ENCODE measurements at regions not wholly inside any gene's neighbourhood (a gene's known extent, or its start where the extent isn't known, plus 50 kb on each side); places are given as distances from the start of the nearest gene placed in this dataset.

- no peak overlapping the region for H2AFZ ChIP-seq (ENCODE audit: low read length)
- peaks cover 3 to 14% (median 7%) of the 10 kb centered on the region in 3 experiments; a peak in 5 of 7 replicates for H3K36me3 Mint-ChIP-seq (ENCODE audit: insufficient read depth in 1 of 3, low read depth in 3 of 3)
These were observed 487.5 kb upstream of the CHRM3 start for GRCh38 chr1:238898856-238899255.

More at GRCh38 chr1:238898856-238899255, 487.5 kb upstream of the CHRM3 start:
- Histone ChIP-seq H3K4me2 (ENCODE audit: insufficient read depth, insufficient read length, low read length) (no peak overlapping the region), H3K9ac (ENCODE audit: extremely low read depth, insufficient read length, low read length) (no peak overlapping the region), H4K91ac (ENCODE audit: insufficient read length, low read depth, low read length) (no peak overlapping the region), H2BK12ac (ENCODE audit: insufficient read length, low read depth, low read length) (no peak overlapping the region), H3K23ac (ENCODE audit: insufficient read length, low read depth, low read length) (no peak overlapping the region), H2BK5ac (ENCODE audit: insufficient read length, low read length) (no peak overlapping the region), H3K27ac (ENCODE audit: insufficient read length, low read depth, low read length) (no peak overlapping the region), H4K20me1 (ENCODE audit: control insufficient read depth, insufficient read depth, insufficient read length) (no peaks in the 10 kb centered on the region), H3K79me2 (ENCODE audit: insufficient read depth, low read length) (no peaks in the 10 kb centered on the region), H3K14ac (ENCODE audit: insufficient read depth, low read length) (no peak overlapping the region), H3K56ac (ENCODE audit: insufficient read length, low read depth, low read length) (no peak overlapping the region), H3T11ph (ENCODE audit: low read length) (no peak overlapping the region), H2BK120ac (ENCODE audit: low read depth, low read length, poor library complexity, severe bottlenecking) (no peak overlapping the region), H3K4me1 (ENCODE audit: insufficient read depth, low read length) (no peaks in the 10 kb centered on the region), H2AK5ac (ENCODE audit: insufficient read length, low read length) (no peak overlapping the region), H3K9me3 (ENCODE audit: control insufficient read depth, low read depth, low read length) (no peaks in the 10 kb centered on the region), H3K27me3 (ENCODE audit: insufficient read depth, low read length) (no peaks in the 10 kb centered on the region), H4K5ac (ENCODE audit: insufficient read length, low read depth, low read length) (no peak overlapping the region), H3K79me1 (ENCODE audit: insufficient read depth, low read depth, low read length, poor library complexity, severe bottlenecking) (no peaks in the 10 kb centered on the region), H2BK20ac (ENCODE audit: low read depth, low read length, poor library complexity, severe bottlenecking) (no peak overlapping the region), H3K18ac (ENCODE audit: insufficient read length, low read depth, low read length) (no peak overlapping the region), H3K4ac (ENCODE audit: low read depth, low read length) (no peak overlapping the region), H2BK15ac (ENCODE audit: low read depth, low read length) (no peak overlapping the region), H4K8ac (replicated peaks; ENCODE audit: insufficient read length, low read depth, low read length) (no peak overlapping the region), H3K23me2 (ENCODE audit: insufficient read length, low read depth, low read length, poor library complexity, severe bottlenecking) (no peaks in the 10 kb centered on the region)
- TF ChIP-seq, protein P1, sequence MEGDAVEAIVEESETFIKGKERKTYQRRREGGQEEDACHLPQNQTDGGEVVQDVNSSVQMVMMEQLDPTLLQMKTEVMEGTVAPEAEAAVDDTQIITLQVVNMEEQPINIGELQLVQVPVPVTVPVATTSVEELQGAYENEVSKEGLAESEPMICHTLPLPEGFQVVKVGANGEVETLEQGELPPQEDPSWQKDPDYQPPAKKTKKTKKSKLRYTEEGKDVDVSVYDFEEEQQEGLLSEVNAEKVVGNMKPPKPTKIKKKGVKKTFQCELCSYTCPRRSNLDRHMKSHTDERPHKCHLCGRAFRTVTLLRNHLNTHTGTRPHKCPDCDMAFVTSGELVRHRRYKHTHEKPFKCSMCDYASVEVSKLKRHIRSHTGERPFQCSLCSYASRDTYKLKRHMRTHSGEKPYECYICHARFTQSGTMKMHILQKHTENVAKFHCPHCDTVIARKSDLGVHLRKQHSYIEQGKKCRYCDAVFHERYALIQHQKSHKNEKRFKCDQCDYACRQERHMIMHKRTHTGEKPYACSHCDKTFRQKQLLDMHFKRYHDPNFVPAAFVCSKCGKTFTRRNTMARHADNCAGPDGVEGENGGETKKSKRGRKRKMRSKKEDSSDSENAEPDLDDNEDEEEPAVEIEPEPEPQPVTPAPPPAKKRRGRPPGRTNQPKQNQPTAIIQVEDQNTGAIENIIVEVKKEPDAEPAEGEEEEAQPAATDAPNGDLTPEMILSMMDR (conservative IDR thresholded peaks at IDR 0.05) = no peak
- peaks cover 5 to 6% of the 10 kb centered on the region in 2 experiments; a peak in 3 of 4 replicates for H3K4me1 Mint-ChIP-seq
- DNase-seq = no peak
- no peaks in the 10 kb centered on the region for H3K27me3 Mint-ChIP-seq (ENCODE audit: low read depth)
- peaks cover 5 to 19% of the 10 kb centered on the region in 2 experiments for H3K9me3 Mint-ChIP-seq
- H3K4me3 Mint-ChIP-seq = no peak overlapping the region
- no peak overlapping the region for H3K27ac Mint-ChIP-seq
